H9 (cell line): ENCODE measurements at regions not wholly inside any gene's neighbourhood (a gene's known extent, or its start where the extent isn't known, plus 50 kb on each side); places are given as distances from the start of the nearest gene placed in this dataset.

Experiments
- DNase-seq: peaks from one replicate; pipeline ENCODE4 v3.0.0-alpha.2; 2017
- H2AFZ ChIP-seq: one replicate; pipeline ENCODE4 v1.6.1; 2013; ENCODE audit warnings: mild to moderate bottlenecking, low read length, control low read depth, moderate library complexity
- H2AK5ac ChIP-seq: 2 replicates; pipeline ENCODE4 v1.6.1; 2013; ENCODE audit warnings: low read length, control low read depth, mixed read lengths; ENCODE audit not compliant: insufficient read length
- H2BK120ac ChIP-seq: one replicate; pipeline ENCODE4 v1.6.1; 2013; ENCODE audit warnings: low read depth, mild to moderate bottlenecking, low read length, control low read depth, inconsistent platforms; ENCODE audit not compliant: poor library complexity, severe bottlenecking
- H2BK12ac ChIP-seq: 2 replicates; pipeline ENCODE4 v1.6.1; 2013; ENCODE audit warnings: low read length, control low read depth, mixed read lengths, low read depth; ENCODE audit not compliant: insufficient read length
- H2BK15ac ChIP-seq: 2 replicates; pipeline ENCODE4 v1.6.1; 2013; ENCODE audit warnings: low read depth, low read length, control low read depth
- H2BK20ac ChIP-seq: one replicate; pipeline ENCODE4 v1.6.1; 2013; ENCODE audit warnings: low read depth, mild to moderate bottlenecking, low read length, control low read depth, inconsistent platforms; ENCODE audit not compliant: poor library complexity, severe bottlenecking
- H2BK5ac ChIP-seq: 2 replicates; pipeline ENCODE4 v1.6.1; 2013; ENCODE audit warnings: low read length, control low read depth, mixed read lengths; ENCODE audit not compliant: insufficient read length
- H3K14ac ChIP-seq: 2 replicates; pipeline ENCODE4 v1.6.1; 2013; ENCODE audit warnings: low read length, control low read depth; ENCODE audit not compliant: insufficient read depth
- H3K18ac ChIP-seq: 2 replicates; pipeline ENCODE4 v1.6.1; 2013; ENCODE audit warnings: low read depth, mild to moderate bottlenecking, mixed read lengths, low read length, control low read depth; ENCODE audit not compliant: insufficient read length
- H3K23ac ChIP-seq: 2 replicates; pipeline ENCODE4 v1.6.1; 2013; ENCODE audit warnings: low read length, control low read depth, mixed read lengths, low read depth; ENCODE audit not compliant: insufficient read length
- H3K23me2 ChIP-seq: 2 replicates; pipeline ENCODE4 v1.6.1; 2013; ENCODE audit warnings: low read depth, mild to moderate bottlenecking, mixed read lengths, low read length, control low read depth; ENCODE audit not compliant: insufficient read length, poor library complexity, severe bottlenecking
- H3K27ac ChIP-seq: 2 replicates; pipeline ENCODE4 v1.5.1; 2013; ENCODE audit warnings: low read length, control low read depth, mixed read lengths, low read depth; ENCODE audit not compliant: insufficient read length
- H3K27me3 ChIP-seq: 2 replicates; pipeline ENCODE4 v1.6.1; 2013; ENCODE audit warnings: low read length, control low read depth, inconsistent platforms; ENCODE audit not compliant: insufficient read depth
- H3K4ac ChIP-seq: 2 replicates; pipeline ENCODE4 v1.6.1; 2013; ENCODE audit warnings: low read depth, mild to moderate bottlenecking, control low read depth, inconsistent platforms, low read length, moderate library complexity
- H3K4me1 ChIP-seq: 2 replicates; pipeline ENCODE4 v1.6.1; 2013; ENCODE audit warnings: low read length, control low read depth, inconsistent platforms; ENCODE audit not compliant: insufficient read depth
- H3K4me2 ChIP-seq: 2 replicates; pipeline ENCODE4 v1.6.1; 2013; ENCODE audit warnings: low read length, control low read depth, mixed read lengths; ENCODE audit not compliant: insufficient read length, insufficient read depth
- H3K56ac ChIP-seq: 2 replicates; pipeline ENCODE4 v1.6.1; 2013; ENCODE audit warnings: low read depth, mild to moderate bottlenecking, mixed read lengths, low read length, control low read depth; ENCODE audit not compliant: insufficient read length
- H3K79me1 ChIP-seq: 2 replicates; pipeline ENCODE4 v1.6.1; 2013; ENCODE audit warnings: low read depth, mild to moderate bottlenecking, moderate library complexity, low read length, control low read depth, inconsistent platforms; ENCODE audit not compliant: insufficient read depth, poor library complexity, severe bottlenecking
- H3K79me2 ChIP-seq: 2 replicates; pipeline ENCODE4 v1.6.1; 2013; ENCODE audit warnings: low read length, control low read depth, inconsistent platforms; ENCODE audit not compliant: insufficient read depth
- H3K9ac ChIP-seq: 2 replicates; pipeline ENCODE4 v1.6.1; 2013; ENCODE audit warnings: low read length, control low read depth, mixed read lengths; ENCODE audit not compliant: insufficient read length; ENCODE audit errors: extremely low read depth
- H3K9me3 ChIP-seq: one replicate; pipeline ENCODE4 v1.6.1; 2013; ENCODE audit warnings: low read depth, low read length, inconsistent platforms; ENCODE audit not compliant: control insufficient read depth
- H3T11ph ChIP-seq: one replicate; pipeline ENCODE4 v1.6.1; 2013; ENCODE audit warnings: mild to moderate bottlenecking, low read length, control low read depth, inconsistent platforms
- H4K20me1 ChIP-seq: one replicate; pipeline ENCODE4 v1.6.1; 2013; ENCODE audit not compliant: control insufficient read depth, insufficient read length, insufficient read depth
- H4K5ac ChIP-seq: 2 replicates; pipeline ENCODE4 v1.6.1; 2013; ENCODE audit warnings: low read depth, mild to moderate bottlenecking, mixed read lengths, low read length, control low read depth; ENCODE audit not compliant: insufficient read length
- H4K8ac ChIP-seq: replicated peaks from 2 replicates; pipeline ENCODE4 v1.6.1; 2013; ENCODE audit warnings: low read length, control low read depth, mixed read lengths, low read depth; ENCODE audit not compliant: insufficient read length
- H4K91ac ChIP-seq: 2 replicates; pipeline ENCODE4 v1.6.1; 2013; ENCODE audit warnings: low read depth, mild to moderate bottlenecking, moderate library complexity, mixed read lengths, low read length, control low read depth; ENCODE audit not compliant: insufficient read length
- H3K27ac Mint-ChIP-seq, 3 experiments: 2 replicates in 2 of 3; 3 replicates in 1 of 3; pipeline ENCODE4 v1.8.0; 2020 to 2021; ENCODE audit warnings: mixed read lengths in 3 of 3, mild to moderate bottlenecking in 1 of 3, moderate library complexity in 1 of 3
- H3K27me3 Mint-ChIP-seq: 2 replicates; pipeline ENCODE4 v1.8.0; 2021; ENCODE audit warnings: low read depth, mild to moderate bottlenecking, moderate library complexity, mixed read lengths
- H3K36me3 Mint-ChIP-seq, 3 experiments: 2 replicates in 2 of 3; 3 replicates in 1 of 3; pipeline ENCODE4 v1.8.0; 2020 to 2021; ENCODE audit warnings: low read depth in 3 of 3, mixed read lengths in 3 of 3; ENCODE audit not compliant: insufficient read depth in 1 of 3
- H3K4me1 Mint-ChIP-seq, 2 experiments: 2 replicates each; pipeline ENCODE4 v1.8.0; 2020; ENCODE audit warnings: mixed read lengths in 2 of 2
- H3K4me3 Mint-ChIP-seq, 2 experiments: 2 replicates in 1 of 2; 3 replicates in 1 of 2; pipeline ENCODE4 v1.8.0; 2020 to 2021; ENCODE audit warnings: mild to moderate bottlenecking in 2 of 2, mixed read lengths in 2 of 2, moderate library complexity in 1 of 2
- H3K9me3 Mint-ChIP-seq, 2 experiments: 2 replicates in 1 of 2; 3 replicates in 1 of 2; pipeline ENCODE4 v1.8.0; 2020; ENCODE audit warnings: mild to moderate bottlenecking in 2 of 2, mixed read lengths in 2 of 2, moderate library complexity in 1 of 2
- CTCF ChIP-seq: fragments of 200-600 bp; sonication (generic); conservative IDR thresholded peaks from 3 replicates; pipeline ENCODE4 v1.8.0; 2021; ENCODE audit warnings: antibody characterized with exemption, mild to moderate bottlenecking
- WGBS: extraction: QIAGEN DNeasy Blood & Tissue Kit; methylation state at CpG from one replicate; pipeline ENCODE4 v1.1.7; 2013; ENCODE audit warnings: missing lambda C conversion rate, low lambda C conversion rate, mixed read lengths; ENCODE audit not compliant: insufficient read length; ENCODE audit errors: extremely low coverage; 5-methylcytosine and 5-hydroxymethylcytosine counted together

- no peak overlapping the region for H3K27ac ChIP-seq
- H3K9me3 ChIP-seq = no peaks in the 10 kb centered on the region
- H4K5ac ChIP-seq = no peak overlapping the region
- no peaks in the 10 kb centered on the region for H3K9me3 Mint-ChIP-seq
- DNase-seq = no peak
- peaks cover 2 to 26% of the 10 kb centered on the region in 2 experiments; a peak in 3 of 4 replicates for H3K4me1 Mint-ChIP-seq
- WGBS = no CpG with 5 or more reads among the region's 1 CpG
- H3K27me3 Mint-ChIP-seq = no peaks in the 10 kb centered on the region; the same call in 1 of the 2 replicates
- H2BK12ac ChIP-seq = no peak overlapping the region
- no peaks in the 10 kb centered on the region; the same call in 1 of the 2 replicates for H3K4me1 ChIP-seq
- H2AK5ac ChIP-seq = no peak overlapping the region
- H2BK15ac ChIP-seq = no peak overlapping the region
- no peaks in the 10 kb centered on the region for H4K20me1 ChIP-seq
- H2BK120ac ChIP-seq = no peak overlapping the region
- no peak overlapping the region for H2BK5ac ChIP-seq
- no peak overlapping the region for H3K18ac ChIP-seq
- H3K4ac ChIP-seq = no peak overlapping the region
- H4K8ac ChIP-seq = no peak overlapping the region
- H3K9ac ChIP-seq = no peak overlapping the region
- H3K23me2 ChIP-seq = no peaks in the 10 kb centered on the region
- H3K23ac ChIP-seq = no peak overlapping the region
- H3K27me3 ChIP-seq = no peaks in the 10 kb centered on the region
- H3T11ph ChIP-seq = no peak overlapping the region
- H2BK20ac ChIP-seq = no peak overlapping the region
- H3K4me2 ChIP-seq = no peak overlapping the region
- no peaks in the 10 kb centered on the region for H3K79me1 ChIP-seq
- no peak overlapping the region for H3K56ac ChIP-seq
- no peak overlapping the region for H3K27ac Mint-ChIP-seq
- no peak for TF ChIP-seq CTCF
- H3K4me3 Mint-ChIP-seq = no peak overlapping the region
- H3K14ac ChIP-seq = no peak overlapping the region
- no peaks in the 10 kb centered on the region for H3K36me3 Mint-ChIP-seq
- no peaks in the 10 kb centered on the region for H3K79me2 ChIP-seq
- no peak overlapping the region for H4K91ac ChIP-seq
- no peak overlapping the region for H2AFZ ChIP-seq
Measured at GRCh38 chr16:8184854-8185253, 405.5 kb downstream of the TMEM114 start.
